Left kidney (tissue), 1 donor: ENCODE measurements at regions not wholly inside any gene's neighbourhood (a gene's known extent, or its start where the extent isn't known, plus 50 kb on each side); places are given as distances from the start of the nearest gene placed in this dataset.

Experiments used
- DNase-seq: peaks from one replicate; pipeline ENCODE4 v3.0.0-alpha.2; 2013

DNA sequence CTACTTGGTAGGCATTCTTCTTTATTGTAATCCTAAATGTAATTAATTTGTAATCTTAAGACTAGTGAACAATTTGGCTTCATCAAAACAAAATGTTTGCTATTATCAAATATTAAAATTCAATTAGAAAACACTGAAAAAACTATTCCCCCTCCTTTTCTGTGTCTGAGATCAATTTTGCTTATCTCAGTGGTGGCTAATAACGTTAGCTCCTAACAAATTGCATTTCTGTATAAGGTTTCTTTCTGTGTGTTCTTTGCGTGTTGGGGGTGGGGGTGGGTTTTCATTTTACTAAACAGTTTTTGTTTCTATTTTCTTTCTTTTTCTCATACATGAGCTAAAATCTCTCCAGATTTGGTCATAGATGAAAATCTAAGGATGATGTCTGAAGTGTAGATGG is 54.0 kb upstream of the EYA4 start:
- no peak for DNase-seq

DNA sequence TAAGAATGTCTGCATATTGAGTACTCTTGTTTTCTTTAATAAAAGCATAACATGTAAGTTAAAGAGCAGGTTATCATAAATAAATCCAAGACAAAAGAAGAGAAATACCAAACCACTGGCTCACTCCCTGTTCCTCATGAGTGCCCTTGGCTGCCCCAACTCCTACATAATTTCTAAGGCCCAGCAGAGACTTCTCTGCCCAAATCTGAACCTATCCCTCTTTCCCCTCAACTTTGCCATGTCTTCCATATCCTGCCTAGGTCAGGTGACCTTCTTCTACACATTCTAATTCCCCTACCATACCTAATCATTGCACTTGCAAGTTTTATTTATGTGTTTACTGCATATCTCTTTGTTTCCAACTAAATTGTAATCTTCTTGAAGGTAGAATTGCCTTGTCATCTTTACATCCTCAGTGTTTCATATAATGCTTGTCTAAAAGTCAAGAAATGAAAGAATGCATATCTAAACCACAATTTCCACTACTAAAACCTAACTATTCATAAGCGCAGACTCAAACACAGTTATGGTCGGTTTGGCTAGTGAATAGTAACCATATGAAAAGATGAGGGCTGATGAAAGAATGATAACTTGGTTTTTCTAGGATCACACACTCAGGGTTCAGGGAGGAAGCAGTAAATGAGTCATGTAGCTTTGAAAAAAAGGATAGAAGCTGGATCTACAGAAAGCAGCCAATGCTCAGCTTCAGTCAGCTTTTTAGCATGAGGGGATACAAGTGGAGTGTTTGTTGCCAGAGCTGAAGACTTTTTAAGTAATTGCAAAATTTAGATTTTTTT is 53.3 kb upstream of the EYA4 start:
- DNase-seq, result no peak

DNA sequence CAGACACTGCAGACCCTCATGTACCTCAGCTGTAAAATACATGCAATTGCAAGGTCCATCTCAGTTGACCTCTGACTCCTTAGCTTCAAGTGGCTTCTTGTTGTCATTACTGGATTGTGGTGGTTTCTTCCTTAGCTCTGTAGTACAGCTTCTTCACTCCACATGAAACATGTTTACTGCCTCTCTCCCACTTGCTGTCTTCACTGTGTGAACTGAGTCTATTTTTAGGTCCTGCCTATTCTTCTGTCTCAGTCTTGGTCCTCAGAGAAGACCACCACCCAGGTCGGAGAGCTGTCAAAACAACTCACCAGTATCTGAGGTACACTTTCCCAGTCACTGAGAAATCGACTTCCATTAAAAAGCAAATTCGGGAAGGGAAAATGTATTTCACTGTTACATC is 50.2 kb upstream of the EYA4 start:
- no peak for DNase-seq

DNA sequence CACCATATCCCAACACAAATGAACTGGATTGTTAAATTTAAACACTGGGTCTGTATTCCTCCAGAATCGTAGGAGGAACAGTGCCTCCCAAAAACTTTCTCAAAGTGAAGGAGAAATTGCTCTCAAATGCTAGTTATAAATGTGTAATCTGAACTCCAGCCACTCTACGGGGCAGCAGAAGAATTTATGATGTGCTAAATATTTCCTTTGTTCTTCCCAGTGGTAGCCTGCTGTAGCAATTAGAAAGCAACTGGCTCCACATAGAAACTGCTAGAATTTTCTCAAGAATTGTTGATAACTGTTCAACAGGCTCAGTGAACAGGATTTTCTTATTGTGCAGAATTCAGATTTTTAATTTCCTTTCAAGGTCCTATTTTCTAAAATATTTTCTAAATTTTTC is 49.8 kb upstream of the EYA4 start:
- no peak for DNase-seq
